OCI-LY7 (cell line): ENCODE measurements at regions not wholly inside any gene's neighbourhood (a gene's known extent, or its start where the extent isn't known, plus 50 kb on each side); places are given as distances from the start of the nearest gene placed in this dataset.

Experiments
- EZH2phosphoT487 ChIP-seq: fragments of 200-600 bp; sonication (generic); IDR thresholded peaks from 2 replicates; pipeline ENCODE4 v1.6.1; 2018; ENCODE audit warnings: low read depth, borderline replicate concordance, mild to moderate bottlenecking, mixed run types, antibody characterized with exemption, low read length, moderate library complexity, mixed read lengths
- TF ChIP-seq, protein P1 (sequence below): fragments of 200-600 bp; sonication (generic); conservative IDR thresholded peaks from 2 replicates; pipeline ENCODE4 v1.5.1; 2014; ENCODE audit warnings: mild to moderate bottlenecking, antibody characterized with exemption, low read length, moderate library complexity, mixed read lengths

GRCh38 chr5:159783726-159784247, 132.5 kb upstream of the ADRA1B start:
- TF ChIP-seq, protein P1, sequence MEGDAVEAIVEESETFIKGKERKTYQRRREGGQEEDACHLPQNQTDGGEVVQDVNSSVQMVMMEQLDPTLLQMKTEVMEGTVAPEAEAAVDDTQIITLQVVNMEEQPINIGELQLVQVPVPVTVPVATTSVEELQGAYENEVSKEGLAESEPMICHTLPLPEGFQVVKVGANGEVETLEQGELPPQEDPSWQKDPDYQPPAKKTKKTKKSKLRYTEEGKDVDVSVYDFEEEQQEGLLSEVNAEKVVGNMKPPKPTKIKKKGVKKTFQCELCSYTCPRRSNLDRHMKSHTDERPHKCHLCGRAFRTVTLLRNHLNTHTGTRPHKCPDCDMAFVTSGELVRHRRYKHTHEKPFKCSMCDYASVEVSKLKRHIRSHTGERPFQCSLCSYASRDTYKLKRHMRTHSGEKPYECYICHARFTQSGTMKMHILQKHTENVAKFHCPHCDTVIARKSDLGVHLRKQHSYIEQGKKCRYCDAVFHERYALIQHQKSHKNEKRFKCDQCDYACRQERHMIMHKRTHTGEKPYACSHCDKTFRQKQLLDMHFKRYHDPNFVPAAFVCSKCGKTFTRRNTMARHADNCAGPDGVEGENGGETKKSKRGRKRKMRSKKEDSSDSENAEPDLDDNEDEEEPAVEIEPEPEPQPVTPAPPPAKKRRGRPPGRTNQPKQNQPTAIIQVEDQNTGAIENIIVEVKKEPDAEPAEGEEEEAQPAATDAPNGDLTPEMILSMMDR, result no peak
- no peak for TF ChIP-seq EZH2phosphoT487
